ENCODE measurements at regions not wholly inside any gene's neighbourhood (a gene's known extent, or its start where the extent isn't known, plus 50 kb on each side); places are given as distances from the start of the nearest gene placed in this dataset.

DNA sequence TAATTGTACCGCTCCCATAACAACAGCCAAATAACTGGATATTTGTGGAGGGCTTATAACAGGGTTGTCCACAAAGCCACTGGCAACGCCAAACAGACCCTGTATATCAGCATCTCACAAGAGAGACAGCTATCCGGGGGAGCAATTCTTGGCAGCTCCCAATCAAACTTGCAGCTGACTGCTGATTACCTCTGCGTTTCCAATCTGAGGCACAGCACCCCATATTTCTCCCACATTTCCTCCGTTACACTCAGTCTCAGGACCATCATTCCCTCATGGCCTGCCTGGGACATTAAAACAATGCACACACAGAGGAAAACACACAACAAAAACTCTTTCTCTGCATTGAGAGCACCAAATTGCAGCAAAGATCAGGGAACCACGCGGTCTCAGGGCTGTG lies 67.8 kb upstream of the SDK1 start:
- no peak for DNase-seq (ENCODE audit: low read depth)

DNA sequence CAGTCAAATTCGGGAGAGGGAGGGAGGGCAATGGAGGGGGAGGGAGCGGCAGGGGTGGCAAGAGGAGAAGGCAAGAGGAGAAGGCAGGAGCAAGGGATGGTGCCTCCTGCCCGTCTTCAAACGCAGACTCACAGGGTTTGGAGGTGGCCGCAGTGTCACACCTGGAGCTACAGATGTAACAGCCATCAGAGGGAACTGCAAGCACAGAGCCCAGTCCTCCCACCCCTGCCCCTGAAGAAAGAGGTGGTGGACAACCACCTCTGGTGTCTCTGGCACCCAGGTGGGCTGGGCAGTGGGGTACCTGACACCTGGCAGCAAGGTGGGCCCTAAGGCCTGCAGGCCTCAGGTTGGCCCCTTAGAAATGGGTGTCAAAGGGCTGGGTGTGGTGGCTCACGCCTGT lies 67.0 kb upstream of the SDK1 start:
- DNase-seq (ENCODE audit: low read depth) = no peak

DNA sequence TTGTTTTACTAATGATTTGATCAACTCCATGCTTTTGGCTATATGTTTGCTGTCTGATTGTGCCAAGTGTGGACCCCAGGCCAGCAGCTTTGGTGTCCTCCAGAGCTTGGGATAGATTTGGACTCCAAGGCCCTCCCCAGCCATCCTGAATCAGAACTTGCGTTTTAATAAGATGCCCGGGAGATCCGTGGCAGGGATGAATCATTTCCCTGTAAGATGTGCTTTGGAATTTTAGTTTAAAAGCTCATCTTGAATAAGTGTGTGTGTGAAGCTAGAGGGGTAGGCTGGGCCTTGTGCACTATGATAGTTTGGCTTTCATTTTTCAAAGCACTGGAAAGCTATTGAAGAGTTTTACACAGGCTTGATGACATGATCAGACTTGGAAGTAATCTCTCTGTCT lies 66.2 kb upstream of the SDK1 start:
- no peak for DNase-seq (ENCODE audit: low read depth)

DNA sequence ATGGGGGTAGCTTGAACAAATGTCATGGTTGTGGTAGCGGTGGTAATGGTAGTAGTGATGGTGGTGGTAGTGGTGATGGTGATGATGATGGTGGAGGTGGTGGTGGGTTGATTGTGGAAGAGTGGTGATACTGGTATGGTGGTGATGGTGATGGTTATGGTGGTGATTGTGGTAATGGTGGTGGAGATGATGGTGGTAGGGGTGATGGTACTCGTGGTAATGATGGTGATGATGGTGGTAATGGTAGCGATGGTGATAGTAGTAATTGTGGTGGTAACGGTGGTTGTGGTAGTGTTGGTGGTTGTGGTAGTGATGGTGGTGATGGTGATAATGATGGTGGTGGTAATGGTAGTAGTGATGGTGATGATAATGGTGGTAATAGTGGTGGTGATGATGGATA lies 65.7 kb upstream of the SDK1 start:
- DNase-seq (ENCODE audit: low read depth) = no peak

DNA sequence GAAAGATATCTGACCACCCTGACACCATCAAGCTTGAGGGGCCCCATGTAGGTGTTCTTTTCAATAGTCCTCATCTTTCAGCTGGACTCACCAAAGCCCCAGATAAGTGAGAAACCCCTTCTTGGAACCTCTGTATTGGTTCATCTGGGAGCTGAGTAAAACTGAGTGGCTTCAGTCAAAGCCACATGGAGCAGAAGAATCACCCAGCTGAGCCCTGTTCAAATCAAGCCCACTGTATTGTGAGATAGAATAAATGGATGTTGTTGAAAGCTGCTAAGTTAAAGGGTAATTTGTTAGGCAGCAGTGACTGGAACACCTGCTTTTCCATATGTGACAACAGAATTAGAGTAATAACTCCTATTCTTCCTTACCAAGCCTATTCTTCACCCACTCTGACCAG lies 64.8 kb upstream of the SDK1 start:
- DNase-seq (ENCODE audit: low read depth) = no peak

DNA sequence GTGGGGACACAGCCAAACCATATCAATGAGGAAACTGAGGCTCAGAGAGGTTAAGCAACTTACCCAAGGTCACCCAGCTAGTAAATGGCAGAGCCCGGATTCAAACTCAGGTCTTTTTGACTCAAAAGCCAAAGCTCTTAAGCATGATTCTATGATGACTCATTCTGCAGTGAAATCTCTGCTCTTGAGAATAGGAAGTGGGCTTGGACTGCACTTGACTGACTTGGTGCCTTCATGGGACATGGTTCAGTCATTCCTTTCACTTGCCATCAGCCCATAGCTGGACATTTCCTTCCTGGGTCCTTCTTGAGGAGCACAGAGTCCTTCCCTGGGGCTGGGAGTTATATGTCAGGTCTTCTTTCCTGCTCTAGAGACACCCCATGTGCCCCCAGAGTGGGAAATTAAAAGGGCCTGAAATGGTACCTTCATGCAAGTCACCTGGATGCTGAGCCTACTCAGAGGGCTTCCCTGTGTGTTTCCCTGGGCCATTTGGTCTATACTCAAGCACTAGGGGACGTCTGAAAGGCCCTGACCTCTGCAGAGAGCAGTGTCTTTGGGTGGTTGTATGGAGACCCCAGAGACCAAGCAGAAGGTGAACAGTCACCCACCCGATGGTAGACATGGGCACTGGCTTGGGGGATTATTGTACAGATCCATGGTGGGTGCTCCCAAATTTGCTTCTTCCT lies 62.4 kb upstream of the SDK1 start:
- peak; percentile 87 for DNase-seq (ENCODE audit: low read depth)

DNA sequence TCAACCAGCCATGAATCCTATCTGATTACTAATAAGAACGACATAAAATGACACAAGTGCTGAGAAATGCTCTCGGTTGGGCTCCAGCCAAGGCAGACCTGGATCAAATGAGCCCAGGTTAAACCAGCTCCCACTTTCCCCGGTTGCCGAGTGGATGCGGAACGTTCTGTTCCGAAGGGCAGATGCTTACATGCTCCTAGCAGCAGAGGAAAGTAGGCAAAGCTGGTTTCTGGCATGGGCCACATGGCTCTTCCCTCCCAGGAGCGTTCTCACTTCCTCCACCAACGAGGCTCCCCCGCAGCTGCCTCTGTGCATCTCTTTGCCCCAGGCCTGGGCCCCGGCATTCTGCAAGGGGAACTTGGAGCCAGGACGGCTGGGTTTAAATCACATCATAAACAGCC lies 61.8 kb upstream of the SDK1 start:
- peak; percentile 97 for DNase-seq (ENCODE audit: low read depth)

DNA sequence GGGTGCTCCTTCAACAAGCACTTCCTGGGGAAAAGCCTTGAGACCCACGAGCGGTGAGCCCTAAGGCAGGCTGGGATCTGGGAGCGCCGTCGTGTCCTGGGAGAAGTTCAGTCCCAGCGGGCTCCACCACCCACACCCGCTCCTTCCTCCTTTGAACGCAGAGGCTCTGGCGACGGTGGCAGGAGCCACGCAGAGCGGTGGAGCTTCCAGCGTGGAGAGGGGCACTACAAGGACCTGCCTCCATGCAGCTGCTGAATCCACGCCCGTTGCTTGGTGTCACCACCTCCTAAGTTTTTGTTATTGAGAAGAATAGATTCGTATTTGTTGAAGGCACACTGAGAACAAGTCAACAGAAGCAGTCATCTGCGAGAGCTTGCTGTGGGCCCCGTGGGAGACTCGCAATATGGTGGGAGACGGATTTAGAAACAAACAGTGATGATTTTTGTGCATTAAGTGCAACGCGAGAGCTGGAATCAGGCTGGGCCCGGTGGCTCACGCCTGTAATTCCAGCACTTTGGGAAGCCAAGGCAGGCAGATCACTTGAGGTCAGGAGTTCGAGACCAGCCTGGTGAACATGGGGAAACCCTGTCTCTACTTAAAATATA lies 60.1 kb upstream of the SDK1 start:
- no peak for DNase-seq (ENCODE audit: low read depth)

DNA sequence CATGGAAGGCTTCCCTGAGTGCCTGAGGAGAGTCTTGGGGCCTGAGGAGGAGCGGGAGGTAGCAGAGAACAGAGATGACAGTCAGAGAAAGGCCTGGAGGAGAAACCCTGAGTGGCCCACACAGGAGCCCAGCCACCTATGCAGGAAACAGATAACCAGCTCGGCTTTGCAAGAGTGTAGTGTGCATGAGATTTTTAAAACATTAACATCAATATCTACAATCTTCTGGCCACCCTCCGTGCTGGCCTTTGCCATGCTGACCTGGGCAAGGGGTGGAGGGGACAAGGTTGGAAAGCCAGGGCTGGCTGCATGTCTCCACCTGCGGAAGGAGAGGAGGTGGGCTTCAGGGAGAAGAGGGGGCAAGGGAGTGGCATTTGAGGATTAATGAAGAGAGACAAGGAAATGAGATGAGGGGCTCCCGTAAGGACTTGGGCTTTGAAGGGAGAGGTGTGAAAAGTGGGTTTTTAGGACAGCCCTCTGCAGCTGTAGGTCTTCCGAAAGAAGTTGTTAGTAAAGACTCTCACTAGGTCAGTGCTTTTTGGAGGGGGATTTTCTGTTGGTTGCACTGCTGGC lies 59.3 kb upstream of the SDK1 start:
- no peak for DNase-seq (ENCODE audit: low read depth)

DNA sequence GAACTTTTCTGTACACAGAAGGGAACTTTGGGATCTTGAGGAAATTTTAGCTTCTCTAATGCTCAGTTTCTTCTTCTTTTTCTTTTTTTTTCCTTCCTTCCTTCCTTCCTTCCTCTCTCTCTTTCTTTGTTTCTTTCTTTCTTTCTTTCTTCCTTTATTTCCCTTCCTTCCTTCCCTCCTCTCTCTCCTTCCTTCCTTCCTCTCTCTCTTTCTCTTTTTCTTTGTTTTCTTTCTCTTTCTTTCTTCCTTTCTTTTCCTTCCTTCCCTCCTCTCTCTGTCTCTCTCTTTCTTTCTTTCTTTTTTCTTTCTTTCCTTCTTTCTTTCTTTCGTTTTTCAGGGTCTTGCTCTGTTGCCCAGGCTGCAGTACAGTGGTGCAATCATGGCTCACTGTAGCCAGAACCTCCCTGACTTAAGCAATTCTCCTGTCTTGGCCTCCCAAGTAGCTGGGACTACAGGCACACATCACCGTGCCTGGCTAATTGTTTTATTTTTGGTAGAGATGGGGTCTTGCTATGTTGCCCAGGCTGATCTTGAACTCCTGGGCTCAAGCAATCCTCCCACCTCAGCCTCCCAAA lies 58.6 kb upstream of the SDK1 start:
- no peak for DNase-seq (ENCODE audit: low read depth)

DNA sequence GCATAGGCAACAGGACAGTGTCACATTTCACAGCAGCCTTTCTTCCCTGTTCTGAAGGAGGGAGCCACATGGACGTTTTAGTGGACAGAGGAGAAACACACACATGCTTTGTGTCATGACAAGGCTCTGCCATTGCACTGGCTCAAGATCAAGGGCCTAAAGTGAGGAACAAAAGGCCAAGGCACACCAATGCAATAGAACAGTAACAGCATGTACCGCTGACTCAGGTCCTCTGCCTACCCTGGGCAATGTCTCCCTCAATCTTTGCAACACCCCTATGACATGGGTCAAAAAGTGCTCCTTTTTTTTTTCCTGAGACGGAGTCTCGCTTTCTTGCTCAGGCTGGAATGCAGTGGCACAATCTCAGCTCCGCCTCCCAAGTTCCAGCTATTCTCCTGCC lies 57.8 kb upstream of the SDK1 start:
- DNase-seq (ENCODE audit: low read depth) = peak; percentile 26

DNA sequence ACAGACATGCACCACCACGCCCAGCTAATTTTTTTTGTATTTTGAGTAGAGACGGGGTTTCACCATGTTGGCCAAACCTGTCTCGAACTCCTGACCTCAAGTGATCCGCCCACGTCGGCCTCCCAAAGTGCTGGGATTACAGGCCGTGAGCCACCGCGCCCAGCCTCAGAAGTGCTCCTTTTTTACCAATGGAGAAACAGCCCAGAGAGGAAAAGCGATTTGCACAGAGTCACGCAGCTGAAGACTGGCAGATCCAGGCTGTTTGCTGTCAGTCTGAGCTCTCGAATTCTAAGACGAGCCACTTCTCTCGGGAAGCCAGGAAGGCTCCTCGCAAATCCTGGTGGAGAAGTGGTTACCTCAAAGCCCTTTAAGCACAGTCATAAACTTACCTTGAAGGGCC lies 57.4 kb upstream of the SDK1 start:
- DNase-seq (ENCODE audit: low read depth) = no peak

DNA sequence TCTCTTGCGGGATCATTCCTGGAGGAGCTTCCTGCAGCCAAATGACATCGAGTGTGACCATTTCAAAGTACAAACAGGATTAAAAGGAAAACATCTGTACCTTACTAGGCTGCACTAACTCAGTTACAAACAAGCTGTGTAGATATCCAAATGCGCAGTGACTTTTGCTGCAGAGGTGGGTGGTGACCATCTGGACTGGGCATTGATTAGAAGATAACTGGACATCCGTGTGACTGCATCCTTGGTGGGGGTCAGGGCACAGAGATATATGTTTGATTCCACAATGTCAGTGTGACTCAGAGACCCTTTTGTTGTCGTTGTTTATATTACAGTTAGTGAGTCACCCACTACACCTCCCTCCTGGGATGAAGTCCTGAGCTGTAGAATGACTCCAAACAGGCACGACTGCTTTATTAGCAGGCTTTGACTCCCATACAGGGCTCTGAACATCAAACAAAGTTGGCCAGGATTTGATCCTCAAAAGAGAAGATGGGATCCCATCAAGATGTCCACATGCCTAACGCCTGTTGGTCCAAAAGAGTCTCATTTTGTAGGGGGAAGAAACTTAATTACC lies 56.7 kb upstream of the SDK1 start:
- DNase-seq (ENCODE audit: low read depth) = peak; percentile 89

DNA sequence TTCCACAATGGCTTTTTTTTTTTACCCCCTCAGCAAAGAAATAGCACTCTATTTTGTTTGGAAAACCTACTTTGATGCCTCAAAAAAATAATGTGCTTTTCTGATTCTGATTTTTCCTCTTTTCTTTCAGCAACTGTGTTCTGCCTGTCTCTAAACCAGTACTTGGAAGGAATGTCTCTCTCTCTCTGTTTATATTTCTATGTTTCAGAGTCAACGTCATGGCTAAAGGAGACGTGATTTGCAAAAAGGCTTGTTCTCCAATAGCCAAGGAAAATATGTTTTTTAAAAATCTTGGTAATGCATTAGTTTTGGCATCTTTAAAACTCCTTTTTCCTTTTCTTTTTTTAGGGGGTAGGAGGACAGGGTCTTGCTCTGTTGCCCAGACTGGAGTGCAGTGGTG lies 56.0 kb upstream of the SDK1 start:
- DNase-seq (ENCODE audit: low read depth) = no peak

DNA sequence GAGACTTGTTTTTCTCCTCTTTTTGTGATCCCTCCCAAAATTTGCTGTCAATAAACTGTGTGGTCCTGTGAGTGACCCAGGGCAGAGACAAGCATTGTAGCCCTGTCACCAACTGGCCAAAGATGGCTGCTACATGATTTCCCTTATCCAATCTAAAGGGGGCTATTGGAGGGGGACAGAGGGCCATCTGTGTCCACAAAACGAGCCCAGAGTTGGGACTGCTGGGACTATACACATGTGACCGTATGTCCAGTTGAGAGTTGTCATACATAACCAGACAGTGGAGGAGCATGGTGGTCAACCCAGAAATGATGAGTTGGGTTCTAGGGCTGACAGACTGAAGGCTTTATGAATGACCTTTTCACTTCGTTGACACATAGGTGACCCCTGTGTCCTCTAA lies 55.3 kb upstream of the SDK1 start:
- DNase-seq (ENCODE audit: low read depth) = no peak

DNA sequence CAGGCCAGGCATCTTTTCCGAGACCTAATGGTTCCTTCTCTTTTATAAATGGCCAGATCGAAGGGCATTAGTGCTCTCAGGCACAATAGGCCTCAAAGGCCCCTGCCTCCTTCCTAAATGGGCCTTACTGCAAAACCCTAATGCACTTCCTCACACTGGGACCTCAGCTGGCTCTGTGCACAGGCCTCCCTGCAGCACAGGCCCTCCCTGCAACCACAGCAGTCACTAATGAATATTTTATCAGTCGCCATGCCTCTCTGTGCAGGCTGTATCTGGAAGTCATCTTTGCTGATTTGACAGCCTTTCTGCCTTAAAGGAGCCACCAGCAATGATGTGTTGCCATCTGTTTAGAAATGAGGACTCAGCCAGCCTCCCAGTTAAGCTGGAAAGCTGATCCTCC lies 54.9 kb upstream of the SDK1 start:
- DNase-seq (ENCODE audit: low read depth) = no peak

DNA sequence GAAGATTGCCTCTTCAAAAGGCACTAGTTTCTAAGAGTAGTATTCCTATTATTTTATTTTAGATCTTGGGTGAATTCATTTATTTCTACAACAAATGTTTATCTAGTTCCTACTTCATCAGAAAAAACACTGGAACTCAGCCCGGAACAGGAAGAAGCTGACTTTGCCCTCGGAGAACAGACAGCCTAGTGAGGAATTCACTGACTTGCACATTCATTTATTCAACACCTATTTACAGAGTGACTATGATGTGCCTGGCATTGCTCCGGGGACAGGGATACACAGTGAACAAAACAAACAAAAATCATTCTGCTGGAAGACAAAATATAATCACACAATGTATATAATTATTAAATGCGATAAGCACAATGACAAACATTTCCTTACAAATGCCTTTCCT lies 54.4 kb upstream of the SDK1 start:
- DNase-seq (ENCODE audit: low read depth) = no peak

DNA sequence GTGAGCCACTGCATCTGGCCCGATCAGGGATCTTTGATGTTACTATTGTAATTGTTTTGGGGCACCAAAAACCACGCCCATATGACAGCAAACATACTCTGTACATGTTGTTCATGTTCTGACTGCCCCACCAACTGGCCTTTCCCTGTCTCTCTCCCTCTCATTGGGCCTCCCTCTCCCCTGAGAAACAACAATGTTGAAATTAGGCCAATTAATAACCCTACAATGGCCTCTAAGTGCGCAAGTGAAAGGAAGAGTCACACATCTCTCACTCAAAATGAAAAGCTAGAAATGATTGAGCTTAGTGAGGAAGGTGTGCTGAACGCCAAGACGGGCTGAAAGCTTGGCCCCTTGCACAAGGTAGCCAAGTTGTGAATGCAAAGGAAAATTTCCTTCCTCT lies 50.3 kb upstream of the SDK1 start:
- no peak for DNase-seq (ENCODE audit: low read depth)
